HepG2 (cell line): ENCODE measurements at regions not wholly inside any gene's neighbourhood (a gene's known extent, or its start where the extent isn't known, plus 50 kb on each side); places are given as distances from the start of the nearest gene placed in this dataset.

ENCODE experiments used
- ATAC-seq: fragments of 200-7000 bp; cut with Tn5 transposase; 3 replicates; pipeline ENCODE4 v1.9.1; 2020; ENCODE audit warnings: mild to moderate bottlenecking, moderate library complexity
- BruUV-seq: library from RNA; stranded (reverse); fragments of 400-500 nt; replicated peaks from 2 replicates; lab custom pipeline; 2021; lab: Mats Ljungman, UMichigan
- CTCF ChIA-PET: fragments of 300-600 bp; formaldehyde crosslinking; extraction: SDS; loops from one replicate; lab custom pipeline; 2021; ENCODE audit warnings: low total read pairs, inconsistent platforms, low intra/inter-chr PET ratio; lab: Yijun Ruan, JAX
- POLR2A ChIA-PET: fragments of 350-600 bp; sonication (Branson Sonifier 250); formaldehyde crosslinking; loops from one replicate; lab custom pipeline; 2020; ENCODE audit warnings: antibody characterized with exemption, inconsistent platforms; lab: Yijun Ruan, JAX
- DNase-seq: peaks from one replicate; pipeline ENCODE4 v3.0.0-alpha.2; 2015; ENCODE audit warnings: low spot score
- FAIRE-seq: peaks from 3 replicates; lab custom pipeline; 2011; peaks lifted over from hg19 to GRCh38; lab: Jason Lieb, UNC
- H2AFZ ChIP-seq: one replicate; pipeline ENCODE4 v1.6.1; 2011; ENCODE audit warnings: low read length, inconsistent platforms
- H3K27ac ChIP-seq: fragments of 300-600 bp; 3 replicates; pipeline ENCODE4 v1.8.0; 2011; ENCODE audit warnings: mixed run types, mild to moderate bottlenecking, mixed read lengths, low read length, inconsistent platforms; ENCODE audit not compliant: insufficient read depth; ENCODE audit errors: extremely low read length
- H3K27me3 ChIP-seq, 2 experiments: fragments of 200-600 bp in 1 of 2; 2 replicates in 1 of 2; 3 replicates in 1 of 2; pipeline versions ENCODE4 v1.6.0 to v1.8.0; 2011; ENCODE audit warnings: low read length in 2 of 2, mild to moderate bottlenecking in 2 of 2, moderate library complexity in 2 of 2, inconsistent platforms in 1 of 2; ENCODE audit not compliant: insufficient read depth in 2 of 2, control insufficient read depth in 1 of 2
- H3K36me3 ChIP-seq, 2 experiments: fragments of 200-600 bp in 1 of 2; replicated peaks in 1 of 2; 2 replicates in 1 of 2; 3 replicates in 1 of 2; pipeline versions ENCODE4 v1.5.1 to v1.8.0; 2011; ENCODE audit warnings: low read length in 2 of 2, inconsistent platforms in 1 of 2; ENCODE audit not compliant: insufficient read depth in 2 of 2, control insufficient read depth in 1 of 2
- H3K4me1 ChIP-seq: 2 replicates; pipeline ENCODE4 v1.5.1; 2012; ENCODE audit warnings: low read length, inconsistent platforms; ENCODE audit not compliant: insufficient read depth
- H3K4me2 ChIP-seq: 2 replicates; pipeline ENCODE4 v1.6.0; 2011; ENCODE audit warnings: low read depth, low read length, inconsistent platforms
- H3K4me3 ChIP-seq, 3 experiments: fragments of 200-600 bp in 1 of 3; sonication (generic), shearing (Covaris generic) in 1 of 3; replicated peaks in 1 of 3; 2 replicates each; pipeline ENCODE4 v1.5.1; 2011 to 2016; ENCODE audit warnings: low read length in 3 of 3, inconsistent platforms in 2 of 3, low read depth in 2 of 3, mild to moderate bottlenecking in 2 of 3, control low read depth in 1 of 3, mixed read lengths in 1 of 3; ENCODE audit not compliant: insufficient read depth in 1 of 3
- H3K79me2 ChIP-seq: one replicate; pipeline ENCODE4 v1.6.1; 2011; ENCODE audit warnings: low read length, inconsistent platforms; ENCODE audit not compliant: insufficient read depth
- H3K9ac ChIP-seq: 2 replicates; pipeline ENCODE4 v1.6.0; 2011; ENCODE audit warnings: mild to moderate bottlenecking, low read depth, low read length, inconsistent platforms; ENCODE audit not compliant: insufficient read depth
- H3K9me3 ChIP-seq: 2 replicates; pipeline ENCODE4 v1.5.1; 2012; ENCODE audit warnings: mild to moderate bottlenecking, low read length
- H4K20me1 ChIP-seq: 2 replicates; pipeline ENCODE4 v1.6.0; 2011; ENCODE audit warnings: inconsistent platforms, mild to moderate bottlenecking, low read length, moderate library complexity; ENCODE audit not compliant: insufficient read depth
- CC2D1A ChIP-seq: sonication (generic); formaldehyde crosslinking; IDR thresholded peaks from 2 replicates; pipeline ENCODE4 v1.8.1; 2023; ENCODE audit warnings: mild to moderate bottlenecking, missing genetic modification reagents
- MAFK ChIP-seq, 2 experiments: IDR thresholded peaks in 1 of 2; conservative IDR thresholded peaks in 1 of 2; 2 replicates each; pipeline ENCODE4 v1.6.1; 2011; ENCODE audit warnings: improper control_type of control experiment in 2 of 2, low read length in 2 of 2
- TCF7L2 ChIP-seq: IDR thresholded peaks from 2 replicates; pipeline ENCODE4 v1.6.1; 2011; ENCODE audit warnings: mild to moderate bottlenecking, low read depth, low read length, moderate library complexity
- ZZZ3 ChIP-seq: sonication (generic); formaldehyde crosslinking; IDR thresholded peaks from 2 replicates; pipeline ENCODE4 v1.4.0; 2020; ENCODE audit warnings: missing genetic modification reagents, mild to moderate bottlenecking, borderline replicate concordance
- WGBS: methylation state at CpG from one replicate; pipeline ENCODE4 v1.1.6; 2017; ENCODE audit warnings: low lambda C conversion rate; 5-methylcytosine and 5-hydroxymethylcytosine counted together
- in situ Hi-C: cut with HindIII; loops from 2 replicates; pipeline ENCODE4 v1.10.0; 2017; ENCODE audit warnings: low pct_unique_long_range_greater_than_20kb; ENCODE audit not compliant: extremely low pct_ligation_motif_present
- intact Hi-C: fragments of 100-400 bp; cut with micrococcal nuclease; formaldehyde crosslinking; loops from one replicate; pipeline ENCODE4 v1.10.0; 2022; ENCODE audit not compliant: unreplicated experiment
- TF ChIP-seq, protein P1 (sequence below): sonication (generic); formaldehyde crosslinking; IDR thresholded peaks from 2 replicates; pipeline ENCODE4 v1.4.0; 2020; ENCODE audit warnings: low read depth, mild to moderate bottlenecking, missing genetic modification reagents
- TF ChIP-seq, protein P2 (sequence below): sonication (generic); formaldehyde crosslinking; IDR thresholded peaks from 2 replicates; pipeline ENCODE4 v1.5.0; 2020; ENCODE audit warnings: mild to moderate bottlenecking, missing genetic modification reagents

DNA sequence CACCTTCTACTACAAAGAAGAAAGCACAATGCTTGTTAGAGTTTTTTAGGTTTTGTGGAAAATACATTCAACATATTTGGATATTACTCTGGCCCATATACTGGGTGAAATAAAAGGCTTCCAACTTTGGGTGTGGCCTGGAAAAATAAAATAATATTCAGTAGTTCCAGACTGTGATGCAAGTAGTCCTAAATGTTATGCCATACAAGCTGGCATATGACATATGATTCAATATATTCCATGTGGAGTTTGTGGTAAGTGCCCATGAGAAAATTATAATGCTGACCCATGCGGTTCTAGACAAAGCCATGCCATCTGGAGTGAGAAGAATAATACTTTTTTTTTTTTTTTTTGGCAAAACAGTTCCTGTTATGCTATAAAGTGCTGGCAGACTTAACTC lies 683.3 kb downstream of the LUZP2 start:
- ATAC-seq = no peak
- no peak overlapping the region for H3K4me2 ChIP-seq
- TF ChIP-seq MAFK (conservative IDR thresholded peaks at IDR 0.05 in 1 of 2, IDR thresholded peaks at IDR 0.05 in 1 of 2; ENCODE audit: low read length in 2 of 2) = peak in 1 of 2 experiments; percentile 32; a peak in 2 of 4 replicates
- no peak for TF ChIP-seq CC2D1A (CRISPR knock-in tag)
- TF ChIP-seq, protein P1, sequence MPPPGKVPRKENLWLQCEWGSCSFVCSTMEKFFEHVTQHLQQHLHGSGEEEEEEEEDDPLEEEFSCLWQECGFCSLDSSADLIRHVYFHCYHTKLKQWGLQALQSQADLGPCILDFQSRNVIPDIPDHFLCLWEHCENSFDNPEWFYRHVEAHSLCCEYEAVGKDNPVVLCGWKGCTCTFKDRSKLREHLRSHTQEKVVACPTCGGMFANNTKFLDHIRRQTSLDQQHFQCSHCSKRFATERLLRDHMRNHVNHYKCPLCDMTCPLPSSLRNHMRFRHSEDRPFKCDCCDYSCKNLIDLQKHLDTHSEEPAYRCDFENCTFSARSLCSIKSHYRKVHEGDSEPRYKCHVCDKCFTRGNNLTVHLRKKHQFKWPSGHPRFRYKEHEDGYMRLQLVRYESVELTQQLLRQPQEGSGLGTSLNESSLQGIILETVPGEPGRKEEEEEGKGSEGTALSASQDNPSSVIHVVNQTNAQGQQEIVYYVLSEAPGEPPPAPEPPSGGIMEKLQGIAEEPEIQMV (CRISPR knock-in tag) = no peak
- TF ChIP-seq TCF7L2 = no peak
- TF ChIP-seq ZZZ3 (CRISPR knock-in tag) = no peak
- TF ChIP-seq, protein P2, sequence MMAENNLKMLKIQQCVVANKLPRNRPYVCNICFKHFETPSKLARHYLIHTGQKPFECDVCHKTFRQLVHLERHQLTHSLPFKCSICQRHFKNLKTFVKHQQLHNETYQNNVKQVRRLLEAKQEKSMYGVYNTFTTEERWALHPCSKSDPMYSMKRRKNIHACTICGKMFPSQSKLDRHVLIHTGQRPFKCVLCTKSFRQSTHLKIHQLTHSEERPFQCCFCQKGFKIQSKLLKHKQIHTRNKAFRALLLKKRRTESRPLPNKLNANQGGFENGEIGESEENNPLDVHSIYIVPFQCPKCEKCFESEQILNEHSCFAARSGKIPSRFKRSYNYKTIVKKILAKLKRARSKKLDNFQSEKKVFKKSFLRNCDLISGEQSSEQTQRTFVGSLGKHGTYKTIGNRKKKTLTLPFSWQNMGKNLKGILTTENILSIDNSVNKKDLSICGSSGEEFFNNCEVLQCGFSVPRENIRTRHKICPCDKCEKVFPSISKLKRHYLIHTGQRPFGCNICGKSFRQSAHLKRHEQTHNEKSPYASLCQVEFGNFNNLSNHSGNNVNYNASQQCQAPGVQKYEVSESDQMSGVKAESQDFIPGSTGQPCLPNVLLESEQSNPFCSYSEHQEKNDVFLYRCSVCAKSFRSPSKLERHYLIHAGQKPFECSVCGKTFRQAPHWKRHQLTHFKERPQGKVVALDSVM (CRISPR knock-in tag) = no peak
- TF ChIP-seq, all 625 proteins: peak for 1
- FAIRE-seq (no peak), DNase-seq (no peak)
- WGBS = 0% methylated on average over 1 of the region's 1 CpG
- H3K9me3 ChIP-seq = peaks cover 77% of the 10 kb centered on the region
- CTCF ChIA-PET = no interaction called here
- H3K4me3 ChIP-seq = no peak overlapping the region
- no TSS peak for BruUV-seq
- in situ Hi-C loops (no loop called here), intact Hi-C loops (no loop called here)
- no peaks in the 10 kb centered on the region for H4K20me1 ChIP-seq
- H3K79me2 ChIP-seq = no peaks in the 10 kb centered on the region
- H3K27ac ChIP-seq = no peak overlapping the region
- no peaks in the 10 kb centered on the region for H3K36me3 ChIP-seq
- H3K9ac ChIP-seq = no peak overlapping the region
- no peaks in the 10 kb centered on the region for H3K4me1 ChIP-seq
- H3K27me3 ChIP-seq = no peaks in the 10 kb centered on the region
- no peak overlapping the region for H2AFZ ChIP-seq
- POLR2A ChIA-PET = no interaction called here
